GM19240 (cell line): ENCODE measurements at regions not wholly inside any gene's neighbourhood (a gene's known extent, or its start where the extent isn't known, plus 50 kb on each side); places are given as distances from the start of the nearest gene placed in this dataset.
"Not testable (repeated sequence)": the region's sequence is repeated elsewhere in the genome, so short reads cannot be mapped to it uniquely, and the experiment has no call there.

Experiments
- DNase-seq: peaks from one replicate; pipeline ENCODE4 v3.0.0; 2011; ENCODE audit warnings: low spot score; ENCODE audit not compliant: insufficient read length

GRCh38 chr2:195202163-195202845, 454.7 kb upstream of the SLC39A10 start:
- DNase-seq, result no peak

GRCh38 chr2:195199864-195200263, 457.2 kb upstream of the SLC39A10 start:
- DNase-seq, result no peak

- no peak for DNase-seq
Observed at GRCh38 chr2:195181059-195181705, 475.8 kb upstream of the SLC39A10 start.

DNA sequence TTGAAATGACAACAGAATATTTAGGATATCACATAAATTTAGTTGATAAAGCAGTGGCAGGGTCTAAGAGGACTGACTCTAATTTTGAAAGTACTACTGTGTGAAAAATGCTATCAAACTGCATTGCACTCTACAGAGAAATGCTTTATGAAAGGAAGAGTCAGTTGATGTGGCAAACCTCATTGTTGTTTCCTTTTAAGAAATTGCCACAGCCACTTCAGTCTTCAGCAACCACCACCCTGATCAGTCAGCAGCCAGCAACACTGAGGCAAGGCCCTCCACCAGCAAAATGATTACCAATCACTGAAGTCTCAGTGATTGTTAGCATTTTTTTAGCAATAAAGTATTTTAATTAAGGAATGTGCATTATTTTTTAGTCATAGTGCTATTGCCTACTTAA, 488.7 kb upstream of the SLC39A10 start:
- no peak for DNase-seq

- DNase-seq, result no peak
Observed at GRCh38 chr2:195164930-195165329, 492.1 kb upstream of the SLC39A10 start.

DNA sequence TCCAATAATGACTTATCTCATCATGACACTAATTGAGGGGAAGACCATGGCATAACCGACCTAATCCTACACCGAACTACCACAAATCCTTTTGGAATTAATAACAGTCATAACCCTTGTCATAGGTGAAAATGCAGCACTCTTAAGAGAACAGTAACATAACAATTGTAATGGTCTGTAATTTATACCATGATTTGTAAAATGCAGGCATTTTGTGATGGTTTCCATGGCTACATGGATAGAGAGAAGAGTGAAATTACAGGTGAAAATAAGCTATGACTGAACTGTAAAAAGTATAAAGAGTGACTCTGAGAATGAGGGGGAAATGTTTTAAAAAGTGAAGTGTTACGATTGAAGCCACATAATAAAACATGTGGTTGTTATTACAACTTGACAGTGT, 494.1 kb upstream of the SLC39A10 start:
- DNase-seq, result no peak

- no peak for DNase-seq
Observed at GRCh38 chr2:195162194-195162593, 494.8 kb upstream of the SLC39A10 start.

DNA sequence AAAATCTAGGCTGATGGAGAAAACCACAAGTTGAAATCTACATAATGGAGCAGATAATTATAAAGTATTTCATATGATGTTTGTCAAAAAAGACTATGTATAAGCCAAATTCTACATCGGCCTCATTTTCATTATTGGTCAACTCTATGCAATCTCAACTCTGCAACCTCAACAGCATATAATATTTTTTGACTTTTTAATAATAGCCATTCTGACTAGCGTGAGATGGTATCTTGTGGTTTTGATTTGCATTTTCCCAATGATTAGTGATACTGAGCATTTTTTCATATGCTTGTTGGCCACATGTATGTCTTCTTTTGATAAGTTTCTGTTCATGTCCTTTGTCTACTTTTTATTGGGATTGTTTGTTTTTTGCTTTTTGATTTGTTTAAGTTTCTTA, 496.1 kb upstream of the SLC39A10 start:
- DNase-seq, result no peak

DNA sequence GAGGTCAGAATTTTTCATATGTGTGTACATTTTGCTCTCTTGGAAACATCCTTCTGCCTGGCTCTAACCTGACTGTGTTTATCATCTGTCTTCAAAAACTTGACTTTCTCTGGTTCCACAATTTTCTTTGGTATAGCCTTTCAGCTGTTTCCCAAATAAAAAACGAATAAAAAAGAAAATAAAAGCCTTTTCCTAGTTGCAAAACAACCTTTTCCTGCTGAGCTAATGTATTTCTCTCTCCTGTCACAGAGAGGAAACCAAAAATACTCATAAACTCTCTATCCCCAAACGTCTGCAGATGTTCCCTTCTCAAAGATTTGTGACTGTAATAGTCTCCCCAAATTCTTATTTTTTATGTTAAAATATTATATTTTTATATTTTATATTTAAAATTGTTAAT, 505.3 kb upstream of the SLC39A10 start:
- no peak for DNase-seq

DNA sequence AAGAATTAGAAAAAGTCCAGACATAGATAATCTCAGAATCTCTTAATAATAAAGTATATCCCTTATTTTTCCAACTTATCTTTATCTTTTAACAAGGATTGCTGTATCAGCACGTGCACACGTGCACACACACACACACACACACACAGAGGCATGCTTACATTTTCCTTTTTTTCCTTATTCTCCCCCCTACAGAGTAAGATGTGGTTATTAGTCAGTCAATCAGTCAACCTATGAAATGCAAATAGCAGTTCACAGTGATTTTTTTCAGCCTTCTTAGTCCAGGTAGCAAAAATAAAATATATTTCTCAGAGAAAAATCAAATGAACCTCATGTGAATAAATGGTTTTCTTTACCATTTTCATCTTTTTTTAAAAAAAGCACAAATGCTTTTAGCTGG, 506.2 kb upstream of the SLC39A10 start:
- DNase-seq, result no peak

DNA sequence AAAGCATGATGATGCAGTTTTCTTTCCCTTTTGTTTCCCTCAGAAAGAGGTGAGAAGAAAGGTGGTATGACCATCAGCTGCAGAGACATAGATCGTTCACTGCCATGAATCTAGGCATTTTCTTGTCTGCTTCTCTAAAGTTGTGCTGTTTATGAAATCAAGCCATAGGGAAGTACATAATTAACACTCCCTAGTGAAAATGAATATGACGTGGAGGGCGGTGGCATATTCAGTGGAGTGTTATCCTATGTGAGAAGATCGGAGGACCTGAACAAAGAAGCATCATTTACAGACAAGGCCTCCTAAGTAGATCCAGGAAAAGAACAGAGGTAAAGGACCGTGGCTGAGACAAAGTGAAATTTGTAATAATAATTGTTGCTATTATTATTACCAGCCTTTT, 509.0 kb upstream of the SLC39A10 start:
- DNase-seq, result no peak

DNA sequence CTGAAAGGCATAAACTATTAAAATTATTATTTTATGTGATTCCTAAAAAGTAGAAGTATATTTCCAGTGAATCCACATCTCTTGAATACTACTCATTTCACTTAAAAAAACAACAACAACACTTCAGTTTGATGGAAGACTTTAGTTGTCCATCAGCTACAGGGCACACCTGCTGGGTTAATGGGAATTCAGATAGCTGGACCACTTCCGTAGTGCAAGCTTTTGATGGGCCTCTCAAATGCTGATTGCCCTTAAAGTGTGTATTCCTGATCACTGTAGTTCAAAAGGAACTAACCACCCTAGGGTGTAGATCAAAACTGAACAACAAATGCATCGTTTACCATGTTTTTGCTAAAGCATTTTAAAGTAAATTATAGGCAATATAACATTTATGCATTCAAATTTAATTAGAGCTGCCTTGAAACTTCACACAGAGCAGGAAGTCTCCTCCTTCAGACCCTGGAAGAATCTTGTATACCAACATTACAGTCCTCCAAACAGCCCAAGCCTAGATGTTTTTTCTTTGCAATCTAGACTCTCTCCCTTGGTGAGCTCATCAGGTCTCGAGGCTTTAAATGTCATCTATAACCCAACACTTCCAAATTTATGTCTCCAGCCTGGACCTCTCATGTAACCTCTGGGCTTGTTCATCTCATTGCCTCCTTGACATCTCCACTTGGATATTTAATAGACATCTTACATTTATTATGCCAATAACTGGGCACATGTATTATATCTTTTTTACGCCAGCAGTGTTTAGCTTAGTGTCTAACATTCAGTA, 510.1 kb upstream of the SLC39A10 start:
- DNase-seq, result no peak

GRCh38 chr2:195138435-195138834, 518.6 kb upstream of the SLC39A10 start:
- DNase-seq, result no peak

- not testable (repeated sequence) for DNase-seq
Observed at GRCh38 chr2:195125889-195126288, 531.1 kb upstream of the SLC39A10 start.

DNA sequence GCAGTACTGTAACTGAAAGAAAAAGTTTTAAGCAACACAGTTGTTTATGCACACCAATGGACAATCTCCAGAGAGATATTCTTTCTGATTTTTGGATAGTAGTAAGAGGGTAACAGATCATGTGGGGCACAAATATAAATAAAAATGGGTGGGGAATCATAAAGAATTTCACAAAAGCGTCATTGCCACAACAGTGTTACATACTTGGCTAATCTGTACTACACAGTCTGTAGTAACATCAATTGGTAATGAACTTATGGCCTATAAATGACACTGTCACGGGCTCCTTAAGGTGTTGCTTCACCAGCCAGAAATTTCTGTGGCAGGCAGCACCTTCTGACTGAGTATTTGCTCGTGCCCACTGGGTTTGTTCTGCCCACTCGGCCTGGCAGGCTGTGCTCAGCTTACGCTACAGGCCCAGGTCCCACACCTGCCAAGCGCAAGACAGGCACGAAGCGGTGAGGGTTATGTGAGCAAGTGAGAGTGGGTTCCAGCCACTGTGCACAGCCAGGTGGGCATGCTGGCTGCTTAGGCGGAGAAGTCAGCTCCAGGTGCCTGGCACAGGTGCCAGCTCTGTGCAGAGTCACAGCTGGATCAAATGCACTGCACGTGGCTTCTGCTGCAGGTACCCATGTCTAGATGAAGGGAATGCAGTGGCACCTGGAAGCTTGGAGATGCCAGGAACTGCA, 532.5 kb upstream of the SLC39A10 start:
- no peak for DNase-seq

DNA sequence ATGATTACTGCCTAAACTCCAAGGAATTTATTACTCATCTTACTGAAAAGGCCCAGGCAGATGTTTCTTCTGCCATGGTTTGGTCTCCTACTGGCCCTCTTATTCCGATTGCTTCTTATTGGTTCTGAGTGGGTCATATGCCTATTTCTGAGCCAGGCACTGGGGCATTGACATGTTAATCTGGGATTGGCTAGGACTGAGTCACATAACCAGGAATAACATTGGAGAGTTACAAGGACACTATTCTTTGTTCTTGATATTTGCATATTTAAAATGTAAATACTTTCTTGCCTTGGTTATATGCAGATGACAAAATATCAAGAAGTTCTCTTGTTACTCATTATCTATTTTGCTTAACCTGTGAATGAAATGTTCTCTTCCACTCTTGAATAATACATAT, 534.4 kb upstream of the SLC39A10 start:
- DNase-seq, result no peak

DNA sequence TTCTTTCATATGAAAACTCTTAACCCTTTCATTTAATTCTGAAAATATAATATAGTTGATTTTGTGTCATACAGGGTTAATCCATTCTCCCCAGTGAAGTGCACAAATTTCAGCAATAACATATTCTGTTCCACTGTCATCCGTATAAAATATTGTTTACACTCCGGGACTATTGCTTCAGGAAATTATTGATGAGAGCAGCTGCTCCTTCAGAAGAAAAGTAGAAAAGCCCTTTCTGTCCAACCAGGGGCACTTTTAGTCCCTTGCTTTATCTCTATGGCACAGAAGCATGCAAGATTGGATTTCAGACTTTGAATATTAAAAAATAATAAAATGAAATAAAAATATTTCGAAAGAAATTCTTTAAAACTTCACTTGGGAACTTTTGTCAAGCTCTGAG, 535.7 kb upstream of the SLC39A10 start:
- no peak for DNase-seq

GRCh38 chr2:195119231-195119630, 537.8 kb upstream of the SLC39A10 start:
- DNase-seq, result no peak

DNA sequence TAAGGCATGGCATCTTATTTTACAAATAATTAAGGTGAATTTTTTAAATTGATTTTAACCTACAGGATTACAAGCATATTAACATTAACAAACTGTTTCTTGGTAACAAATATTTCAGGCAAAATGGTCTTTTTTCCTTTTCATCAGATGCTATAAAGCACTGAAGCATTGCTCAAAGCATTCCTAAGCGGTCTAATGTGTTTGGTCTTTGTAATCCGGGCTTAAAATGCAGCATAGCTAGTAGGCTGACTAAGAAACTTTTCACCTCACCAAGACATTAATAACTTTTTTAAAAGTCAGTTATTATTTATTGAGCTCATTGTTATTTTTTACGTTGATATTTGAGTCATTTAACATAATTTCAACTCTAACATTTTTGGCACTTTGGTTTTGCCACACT, 538.8 kb upstream of the SLC39A10 start:
- DNase-seq, result no peak

- DNase-seq, result no peak
Observed at GRCh38 chr2:195117011-195117410, 540.0 kb upstream of the SLC39A10 start.

- no peak for DNase-seq
Observed at GRCh38 chr2:195115738-195116137, 541.3 kb upstream of the SLC39A10 start.

DNA sequence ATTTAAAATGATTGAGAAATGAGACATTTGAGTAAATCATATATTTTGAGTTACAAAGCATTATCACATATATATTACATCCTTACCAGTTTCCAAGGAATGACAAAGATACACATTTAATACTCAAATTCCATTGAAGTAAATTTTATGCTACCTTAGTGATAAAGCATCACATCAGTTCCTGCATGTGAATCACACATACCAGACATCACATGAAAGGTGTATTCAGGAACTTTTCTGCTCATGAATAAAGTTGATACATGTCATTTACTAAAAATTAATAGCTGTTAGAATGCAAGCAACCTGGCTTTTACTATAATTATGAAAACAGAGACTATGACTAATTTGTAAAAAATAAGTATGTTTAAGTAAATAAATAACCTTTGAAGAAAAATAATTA, 548.8 kb upstream of the SLC39A10 start:
- DNase-seq, result no peak
